Stimulated activated CD8-positive, alpha-beta memory T cell treated with anti-CD3 and anti-CD28 coated beads, Interleukin-7, amount 100 ng/mL, for 24 hours (primary cell): ENCODE measurements at regions not wholly inside any gene's neighbourhood (a gene's known extent, or its start where the extent isn't known, plus 50 kb on each side); places are given as distances from the start of the nearest gene placed in this dataset.

ENCODE experiments used
- DNase-seq: peaks from one replicate; pipeline ENCODE4 v3.0.0-alpha.2; 2020; ENCODE audit warnings: low read depth

GRCh38 chr22:48836673-48837340 lies 990.9 kb downstream of the BRD1 start:
- no peak for DNase-seq

GRCh38 chr22:48835857-48836672 lies 991.6 kb downstream of the BRD1 start:
- DNase-seq: no peak

- DNase-seq: no peak
Observed at GRCh38 chr22:48835364-48835763, 992.3 kb downstream of the BRD1 start.

GRCh38 chr22:48834404-48834803 lies 993.3 kb downstream of the BRD1 start:
- DNase-seq: no peak

- no peak for DNase-seq
Observed at GRCh38 chr22:48832592-48832991, 995.1 kb downstream of the BRD1 start.

GRCh38 chr22:48829908-48830307 lies 997.8 kb downstream of the BRD1 start:
- DNase-seq: no peak

- no peak for DNase-seq
Observed at GRCh38 chr22:48828688-48829087, 999.0 kb downstream of the BRD1 start.

- DNase-seq: no peak
Observed at GRCh38 chr22:48827904-48828555, 999.6 kb downstream of the BRD1 start.

- no peak for DNase-seq
Observed at GRCh38 chr22:48827268-48827846, 1000.3 kb downstream of the BRD1 start.

GRCh38 chr22:48826546-48826945 lies 1001.1 kb downstream of the BRD1 start:
- DNase-seq: no peak

GRCh38 chr22:48825802-48826520 lies 1001.7 kb downstream of the BRD1 start:
- no peak for DNase-seq

- no peak for DNase-seq
Observed at GRCh38 chr22:48824712-48825651, 1002.7 kb downstream of the BRD1 start.

- no peak for DNase-seq
Observed at GRCh38 chr22:48823941-48824340, 1003.7 kb downstream of the BRD1 start.

- DNase-seq: no peak
Observed at GRCh38 chr22:48822278-48823233, 1005.1 kb downstream of the BRD1 start.

GRCh38 chr22:48821727-48822126 lies 1005.9 kb downstream of the BRD1 start:
- DNase-seq: no peak

GRCh38 chr22:48821346-48821690 lies 1006.4 kb downstream of the BRD1 start:
- DNase-seq: no peak

GRCh38 chr22:48820481-48821345 lies 1007.0 kb downstream of the BRD1 start:
- DNase-seq: no peak

- no peak for DNase-seq
Observed at GRCh38 chr22:48819961-48820360, 1007.7 kb downstream of the BRD1 start.

- no peak for DNase-seq
Observed at GRCh38 chr22:48819232-48819631, 1008.4 kb downstream of the BRD1 start.
